Activated CD4-positive, alpha-beta T cell treated with anti-CD3 and anti-CD28 coated beads, Interleukin-2, amount 10 ng/mL, durations not matched to agents 24 days and 14 days (primary cell): ENCODE measurements at regions not wholly inside any gene's neighbourhood (a gene's known extent, or its start where the extent isn't known, plus 50 kb on each side); places are given as distances from the start of the nearest gene placed in this dataset.
A peak's percentile ranks its signal among the peaks of the same experiment; 100 is the strongest.

Experiments used
- DNase-seq: peaks from one replicate; pipeline ENCODE4 v3.0.0; 2022
- H3K27ac Mint-ChIP-seq: one replicate; pipeline ENCODE4 v1.8.0; 2022; ENCODE audit warnings: mild to moderate bottlenecking, mixed read lengths
- H3K27me3 Mint-ChIP-seq: one replicate; pipeline ENCODE4 v1.8.0; 2022; ENCODE audit warnings: mixed read lengths
- H3K36me3 Mint-ChIP-seq: one replicate; pipeline ENCODE4 v1.8.0; 2022; ENCODE audit warnings: low read depth, mild to moderate bottlenecking, mixed read lengths
- H3K4me1 Mint-ChIP-seq: one replicate; pipeline ENCODE4 v1.8.0; 2021; ENCODE audit warnings: mixed read lengths
- H3K4me3 Mint-ChIP-seq: one replicate; pipeline ENCODE4 v1.8.0; 2022; ENCODE audit warnings: mild to moderate bottlenecking, moderate library complexity, mixed read lengths
- H3K9me3 Mint-ChIP-seq: one replicate; pipeline ENCODE4 v1.8.0; 2021; ENCODE audit warnings: mixed read lengths
- intact Hi-C: fragments of 100-400 bp; cut with micrococcal nuclease; formaldehyde crosslinking; loops from one replicate; pipeline ENCODE4 v1.15.1; 2023

DNA sequence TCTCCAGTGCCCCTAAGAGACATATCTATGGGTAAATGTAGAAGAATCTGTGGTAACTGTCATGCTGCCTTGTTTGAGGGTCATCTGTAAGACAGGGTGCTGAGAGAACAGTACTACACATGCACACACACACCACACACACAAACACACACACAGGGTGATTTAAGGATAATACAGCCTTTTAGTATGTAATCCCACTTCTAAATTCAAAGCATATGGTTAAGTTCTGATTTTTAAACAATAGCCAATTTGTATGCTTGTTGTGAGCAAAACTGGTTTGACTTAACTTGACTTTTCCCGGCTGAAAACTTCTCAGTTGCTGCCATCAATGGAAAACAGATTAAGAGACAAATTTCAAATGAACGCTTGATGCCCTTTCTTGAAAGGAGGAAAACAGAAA lies 241.8 kb downstream of the ADGRG6 start:
- H3K36me3 Mint-ChIP-seq: no peaks in the 10 kb centered on the region
- no peak overlapping the region for H3K4me3 Mint-ChIP-seq
- H3K9me3 Mint-ChIP-seq: peaks cover 5% of the 10 kb centered on the region
- no peaks in the 10 kb centered on the region for H3K27me3 Mint-ChIP-seq
- H3K27ac Mint-ChIP-seq: no peak overlapping the region
- peaks cover 13% of the 10 kb centered on the region for H3K4me1 Mint-ChIP-seq
- intact Hi-C loops: no loop called here
- no peak for DNase-seq

DNA sequence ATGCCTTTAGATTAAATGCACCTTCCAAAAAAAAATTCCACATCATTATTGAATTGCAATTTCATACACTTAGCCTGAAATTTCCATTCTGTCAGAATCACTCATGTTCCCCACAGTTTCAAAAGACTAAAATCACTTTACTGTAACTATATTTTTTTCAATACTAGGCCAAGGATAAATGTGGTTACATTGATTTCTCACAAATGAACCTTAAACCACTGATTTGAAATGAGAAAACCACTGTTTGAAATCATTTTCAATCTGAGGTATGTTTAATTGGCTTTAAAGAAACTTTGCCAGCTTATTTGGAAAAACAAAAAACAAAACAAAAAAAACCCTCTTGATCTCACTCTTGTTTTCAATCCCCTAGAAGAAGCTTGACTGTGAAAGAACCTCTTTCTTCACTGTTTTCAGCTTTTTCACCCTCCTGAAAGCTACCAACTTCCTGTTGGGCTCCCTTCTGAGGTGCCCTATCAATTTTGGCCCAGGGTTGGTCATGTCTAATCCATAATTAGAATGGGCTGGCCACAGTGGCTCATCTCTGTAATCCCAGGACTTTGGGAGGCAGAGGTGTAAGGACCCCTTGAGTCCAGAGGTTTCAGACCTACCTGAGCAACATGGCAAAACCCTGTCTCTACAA lies 242.5 kb downstream of the ADGRG6 start:
- no peak for DNase-seq
- peak overlapping the region; percentile 14 for H3K27ac Mint-ChIP-seq
- H3K4me3 Mint-ChIP-seq: no peak overlapping the region
- H3K4me1 Mint-ChIP-seq: peaks cover 19% of the 10 kb centered on the region
- intact Hi-C loops: no loop called here
- H3K27me3 Mint-ChIP-seq: no peaks in the 10 kb centered on the region
- peaks cover 5% of the 10 kb centered on the region for H3K9me3 Mint-ChIP-seq
- H3K36me3 Mint-ChIP-seq: no peaks in the 10 kb centered on the region

DNA sequence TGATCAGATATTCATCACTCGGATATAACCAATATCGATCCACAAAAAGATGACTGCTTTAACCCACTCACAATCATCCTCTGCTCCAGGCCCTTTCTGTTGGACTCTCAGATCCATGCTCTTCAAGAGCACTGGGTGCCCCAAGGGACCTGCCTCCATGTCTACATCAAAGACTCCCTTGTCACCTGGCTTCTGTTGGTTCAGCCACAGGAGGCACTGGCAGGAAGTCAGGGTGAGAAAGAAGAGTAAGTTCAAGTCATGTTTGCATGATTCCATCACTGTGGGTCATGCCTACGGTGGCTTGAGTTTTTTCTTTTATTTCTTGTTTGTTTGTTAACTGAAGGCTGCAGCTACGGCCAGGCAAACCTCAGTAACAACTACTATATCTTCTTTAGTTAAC lies 243.3 kb downstream of the ADGRG6 start:
- DNase-seq: no peak
- H3K27me3 Mint-ChIP-seq: no peaks in the 10 kb centered on the region
- peaks cover 20% of the 10 kb centered on the region for H3K4me1 Mint-ChIP-seq
- intact Hi-C loops: no loop called here
- H3K36me3 Mint-ChIP-seq: no peaks in the 10 kb centered on the region
- peaks cover 5% of the 10 kb centered on the region for H3K9me3 Mint-ChIP-seq
- H3K4me3 Mint-ChIP-seq: no peak overlapping the region
- no peak overlapping the region for H3K27ac Mint-ChIP-seq

DNA sequence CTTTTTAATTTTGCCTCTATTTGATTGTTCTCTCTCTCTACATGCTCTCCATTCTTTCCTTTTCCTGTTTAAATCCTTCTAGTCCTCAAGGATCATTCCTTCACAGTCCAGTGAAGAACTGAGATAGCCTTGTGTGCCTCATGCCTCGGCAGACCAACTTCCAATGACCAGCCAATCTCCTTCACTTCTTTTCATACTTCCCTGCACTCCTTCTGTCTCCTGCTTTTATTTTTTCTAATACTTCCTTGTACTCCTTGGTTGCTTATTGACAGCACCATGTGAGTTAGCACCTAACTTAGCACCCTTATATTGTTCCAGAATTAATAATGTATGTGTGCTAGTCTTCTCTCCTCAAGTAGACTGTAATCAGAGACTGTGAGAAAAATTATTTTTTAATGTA lies 246.8 kb downstream of the ADGRG6 start:
- Mint-ChIP-seq H3K36me3 (no peaks in the 10 kb centered on the region), H3K4me1 (peaks cover 27% of the 10 kb centered on the region), H3K27me3 (no peaks in the 10 kb centered on the region), H3K4me3 (no peak overlapping the region), H3K27ac (no peak overlapping the region), H3K9me3 (peaks cover 5% of the 10 kb centered on the region)
- intact Hi-C loops: loop anchor here (2.0 kb wide), 1 partner anchor 20 kb away; no protein-coding TSS in a partner anchor
- no peak for DNase-seq

DNA sequence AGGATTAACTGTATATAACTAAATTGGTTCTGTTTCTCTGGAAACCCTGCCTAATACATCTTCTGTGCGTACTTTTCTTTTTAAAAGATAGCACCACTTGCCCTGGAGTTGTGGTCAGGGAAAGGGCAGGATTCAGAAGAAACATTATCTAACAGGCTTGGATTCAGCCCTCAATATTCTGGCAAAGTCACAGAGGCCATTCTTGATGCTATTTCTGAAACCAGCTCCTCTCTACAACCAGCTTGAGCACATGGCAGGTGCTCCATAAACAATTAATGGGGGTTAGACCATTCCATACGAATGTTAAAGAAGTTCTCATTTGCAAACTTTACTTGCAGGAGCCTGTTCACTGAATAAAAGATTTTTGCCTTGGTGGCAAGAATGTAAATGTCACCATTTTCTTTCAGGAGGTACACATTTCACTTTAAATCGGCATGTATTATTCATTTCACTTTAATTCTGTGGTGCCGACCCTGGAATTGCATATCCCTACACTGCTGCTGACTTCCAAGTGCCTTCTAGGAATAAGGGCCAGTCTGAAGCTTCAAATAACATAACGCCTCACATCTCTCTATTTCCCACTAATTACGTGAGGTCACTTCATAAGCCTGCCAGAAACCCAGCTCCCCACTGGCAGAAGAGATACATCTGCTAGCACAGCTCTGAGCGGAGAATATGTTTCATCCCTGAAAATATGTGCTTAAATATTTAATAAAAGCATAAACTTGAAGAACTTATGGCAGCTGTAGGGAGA lies 248.7 kb downstream of the ADGRG6 start:
- Mint-ChIP-seq H3K27me3 (no peaks in the 10 kb centered on the region), H3K4me3 (no peak overlapping the region), H3K36me3 (no peaks in the 10 kb centered on the region), H3K27ac (no peak overlapping the region), H3K9me3 (peaks cover 5% of the 10 kb centered on the region), H3K4me1 (peaks cover 19% of the 10 kb centered on the region)
- intact Hi-C loops: no loop called here
- no peak for DNase-seq

DNA sequence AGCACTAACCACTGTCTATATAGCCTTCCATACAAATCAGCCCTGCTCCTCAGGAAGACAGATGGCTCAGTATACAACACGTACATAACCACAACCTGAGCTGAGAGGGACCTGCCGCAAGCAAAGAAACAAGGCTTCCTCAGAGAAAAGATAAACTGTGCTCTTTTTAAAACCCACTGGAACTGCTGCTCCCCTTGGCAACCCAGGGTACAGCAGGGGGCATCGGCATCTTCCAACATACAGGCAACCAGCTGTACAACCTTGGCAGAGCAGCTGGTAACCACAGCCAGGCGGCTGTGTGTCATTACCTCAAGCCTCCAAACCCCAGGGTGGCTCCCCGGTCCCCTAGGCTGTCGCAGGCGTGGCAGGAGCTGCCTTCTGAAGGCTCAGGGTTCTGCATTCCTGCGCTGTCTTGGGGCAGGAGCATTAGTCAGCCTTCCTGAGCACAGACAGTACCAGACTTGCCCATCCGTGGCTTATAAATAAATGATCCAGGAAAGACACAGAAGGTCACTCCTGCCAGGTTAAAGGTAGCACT lies 249.5 kb downstream of the ADGRG6 start:
- Mint-ChIP-seq H3K27me3 (no peaks in the 10 kb centered on the region), H3K4me1 (peaks cover 19% of the 10 kb centered on the region), H3K9me3 (peaks cover 5% of the 10 kb centered on the region), H3K4me3 (peak overlapping the region; percentile 38), H3K27ac (no peak overlapping the region), H3K36me3 (no peaks in the 10 kb centered on the region)
- DNase-seq: peak; percentile 74
- intact Hi-C loops: no loop called here

DNA sequence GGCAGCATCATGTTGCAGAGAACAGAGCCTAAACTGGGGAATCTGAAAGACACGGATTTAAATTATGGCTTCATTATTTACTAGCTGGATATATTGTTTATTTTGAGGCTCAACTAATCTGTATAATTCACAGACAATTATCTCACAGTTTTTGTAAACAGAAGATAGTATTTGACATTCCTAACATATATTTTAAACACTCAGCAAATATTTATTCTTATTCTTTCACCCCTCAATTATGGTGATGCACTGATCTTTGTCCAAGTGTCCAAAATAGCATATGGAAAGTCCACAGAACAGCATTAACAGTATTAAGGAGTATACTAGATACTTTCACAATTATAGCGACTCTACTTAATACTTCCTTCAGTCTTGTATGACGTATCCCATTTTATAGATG lies 257.0 kb downstream of the ADGRG6 start:
- H3K27me3 Mint-ChIP-seq: no peaks in the 10 kb centered on the region
- H3K9me3 Mint-ChIP-seq: peaks cover 11% of the 10 kb centered on the region
- no peak overlapping the region for H3K27ac Mint-ChIP-seq

DNA sequence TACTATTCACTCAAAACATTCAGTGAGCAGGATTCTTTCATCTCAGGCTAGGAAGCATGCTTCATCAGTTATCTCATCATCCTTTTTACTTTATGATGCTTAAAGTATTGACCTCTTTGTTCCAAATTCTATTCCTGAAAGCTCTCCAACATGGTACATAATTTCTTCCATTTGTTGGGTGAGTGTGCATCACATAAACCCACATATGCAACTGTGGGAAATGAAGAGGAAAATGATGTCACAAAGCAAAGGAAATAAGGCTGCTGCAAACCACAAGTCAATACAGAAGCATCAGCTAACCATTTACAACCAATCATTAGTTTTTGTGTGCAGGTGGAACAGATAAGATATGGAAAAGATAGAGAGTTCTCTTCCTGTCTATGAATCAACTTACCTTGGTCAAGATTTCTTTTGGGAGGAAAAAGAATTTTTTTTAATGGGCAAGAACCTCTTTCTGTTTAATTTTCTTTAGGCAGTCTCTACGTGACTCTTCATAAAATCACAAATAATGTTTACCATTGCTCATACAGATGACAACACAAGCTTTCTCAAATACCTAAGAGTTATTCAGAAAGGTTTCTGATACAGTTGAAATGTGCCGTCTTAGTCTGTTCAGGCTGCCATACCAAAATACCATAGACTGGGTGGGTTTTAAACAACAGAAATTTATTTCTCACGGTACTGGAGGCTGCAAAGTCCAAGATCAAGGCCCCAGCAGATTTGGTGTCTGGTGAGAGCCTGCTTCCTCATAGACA lies 259.9 kb downstream of the ADGRG6 start:
- intact Hi-C loops: no loop called here
- H3K9me3 Mint-ChIP-seq: peaks cover 8% of the 10 kb centered on the region
- peaks cover 15% of the 10 kb centered on the region for H3K4me1 Mint-ChIP-seq
- H3K4me3 Mint-ChIP-seq: peak overlapping the region; percentile 5
- H3K27me3 Mint-ChIP-seq: no peaks in the 10 kb centered on the region
- H3K36me3 Mint-ChIP-seq: no peaks in the 10 kb centered on the region
- no peak for DNase-seq
- H3K27ac Mint-ChIP-seq: peak overlapping the region; percentile 21

More for the DNA sequence above, 257.0 kb downstream of the ADGRG6 start:
- DNase-seq: no peak
- peaks cover 12% of the 10 kb centered on the region for H3K4me1 Mint-ChIP-seq
- no peaks in the 10 kb centered on the region for H3K36me3 Mint-ChIP-seq
- intact Hi-C loops: no loop called here
- no peak overlapping the region for H3K4me3 Mint-ChIP-seq

DNA sequence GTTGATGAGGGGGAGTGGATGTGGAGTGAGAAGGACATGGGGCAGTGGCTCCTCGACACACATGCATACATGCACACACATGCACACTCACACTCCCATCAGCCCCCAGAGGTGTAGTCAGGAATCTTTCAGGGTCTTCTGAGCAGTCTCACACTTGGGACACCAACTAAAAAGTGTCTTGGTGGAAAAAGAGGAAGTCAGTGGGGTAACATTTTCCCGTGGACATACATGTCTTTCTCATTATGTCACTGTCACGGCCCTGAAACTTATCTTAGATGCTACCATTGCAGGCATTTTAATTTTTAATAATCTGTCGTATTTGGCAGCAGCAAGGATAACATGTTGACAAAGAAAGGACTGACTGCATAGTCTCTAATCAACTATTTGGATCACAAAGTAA lies 261.1 kb downstream of the ADGRG6 start:
- Mint-ChIP-seq H3K4me3 (no peak overlapping the region), H3K27ac (no peak overlapping the region), H3K36me3 (no peaks in the 10 kb centered on the region), H3K9me3 (peaks cover 8% of the 10 kb centered on the region), H3K27me3 (no peaks in the 10 kb centered on the region), H3K4me1 (peaks cover 17% of the 10 kb centered on the region)
- intact Hi-C loops: no loop called here
- DNase-seq: no peak

DNA sequence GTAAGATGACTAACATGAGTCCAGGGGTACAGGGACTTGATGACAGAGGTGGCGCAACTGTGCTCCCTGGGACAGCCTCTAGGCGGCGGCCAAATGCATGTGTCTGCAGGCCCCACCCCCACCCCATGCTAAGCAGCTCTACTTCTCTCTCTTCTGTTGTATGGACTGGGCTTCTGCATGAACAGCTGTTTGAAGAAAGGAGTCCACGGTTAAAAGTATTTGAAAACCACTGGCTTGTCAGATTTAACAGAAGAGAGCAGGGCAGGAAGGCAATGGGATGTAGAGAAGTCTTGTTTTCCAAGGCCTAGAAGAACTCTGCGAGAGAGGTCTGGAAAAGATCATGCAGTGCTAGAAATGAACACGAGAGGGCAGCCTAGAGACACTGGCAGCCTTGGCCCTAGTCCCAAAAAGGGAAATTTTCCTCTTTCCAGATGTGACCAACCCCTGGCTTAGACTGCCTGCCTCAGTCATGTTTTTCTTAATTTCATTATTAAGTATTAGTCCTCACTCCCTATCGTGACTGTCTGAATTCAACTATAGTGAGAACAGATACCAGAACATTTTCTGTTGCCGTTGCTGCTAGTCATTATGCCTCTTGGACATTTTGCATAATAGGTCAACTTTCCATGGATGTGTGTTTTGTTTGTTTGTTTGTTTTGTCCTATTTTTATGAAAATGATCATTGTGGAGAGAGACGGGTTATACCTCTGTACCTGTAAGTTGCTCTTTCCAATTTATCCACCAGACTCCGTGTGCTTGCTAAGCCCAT lies 265.0 kb downstream of the ADGRG6 start:
- H3K4me3 Mint-ChIP-seq: no peak overlapping the region
- peaks cover 32% of the 10 kb centered on the region for H3K4me1 Mint-ChIP-seq
- intact Hi-C loops: loop anchor here (2.0 to 5.0 kb wide), 6 partner anchors 120 to 875 kb away; no protein-coding TSS in a partner anchor
- no peaks in the 10 kb centered on the region for H3K9me3 Mint-ChIP-seq
- H3K27me3 Mint-ChIP-seq: no peaks in the 10 kb centered on the region
- no peaks in the 10 kb centered on the region for H3K36me3 Mint-ChIP-seq
- peak; percentile 89 for DNase-seq
- H3K27ac Mint-ChIP-seq: no peak overlapping the region

DNA sequence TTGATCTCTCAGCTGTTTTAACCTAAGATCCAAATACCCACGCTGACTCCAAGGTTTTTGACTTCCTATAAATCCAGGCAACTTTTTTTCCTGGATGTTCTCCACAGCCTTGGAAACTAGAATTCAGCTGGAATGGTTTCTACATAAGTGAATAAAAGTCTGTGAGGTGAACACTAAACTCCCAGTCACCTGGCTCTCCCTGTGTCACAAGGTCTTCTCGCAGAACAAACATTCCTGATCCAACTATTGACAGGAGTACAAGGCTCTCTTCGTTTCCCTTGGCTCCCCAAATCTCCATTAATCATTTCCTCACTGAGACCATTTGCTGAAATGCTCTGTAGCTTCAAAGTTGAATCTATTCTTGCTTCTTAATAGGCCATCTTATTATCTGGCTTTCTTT lies 265.7 kb downstream of the ADGRG6 start:
- Mint-ChIP-seq H3K4me1 (peaks cover 29% of the 10 kb centered on the region), H3K27ac (no peak overlapping the region), H3K27me3 (no peaks in the 10 kb centered on the region), H3K36me3 (no peaks in the 10 kb centered on the region), H3K4me3 (no peak overlapping the region), H3K9me3 (no peaks in the 10 kb centered on the region)
- intact Hi-C loops: loop anchor here (2.0 to 5.0 kb wide), 6 partner anchors 120 to 875 kb away; no protein-coding TSS in a partner anchor
- DNase-seq: no peak

DNA sequence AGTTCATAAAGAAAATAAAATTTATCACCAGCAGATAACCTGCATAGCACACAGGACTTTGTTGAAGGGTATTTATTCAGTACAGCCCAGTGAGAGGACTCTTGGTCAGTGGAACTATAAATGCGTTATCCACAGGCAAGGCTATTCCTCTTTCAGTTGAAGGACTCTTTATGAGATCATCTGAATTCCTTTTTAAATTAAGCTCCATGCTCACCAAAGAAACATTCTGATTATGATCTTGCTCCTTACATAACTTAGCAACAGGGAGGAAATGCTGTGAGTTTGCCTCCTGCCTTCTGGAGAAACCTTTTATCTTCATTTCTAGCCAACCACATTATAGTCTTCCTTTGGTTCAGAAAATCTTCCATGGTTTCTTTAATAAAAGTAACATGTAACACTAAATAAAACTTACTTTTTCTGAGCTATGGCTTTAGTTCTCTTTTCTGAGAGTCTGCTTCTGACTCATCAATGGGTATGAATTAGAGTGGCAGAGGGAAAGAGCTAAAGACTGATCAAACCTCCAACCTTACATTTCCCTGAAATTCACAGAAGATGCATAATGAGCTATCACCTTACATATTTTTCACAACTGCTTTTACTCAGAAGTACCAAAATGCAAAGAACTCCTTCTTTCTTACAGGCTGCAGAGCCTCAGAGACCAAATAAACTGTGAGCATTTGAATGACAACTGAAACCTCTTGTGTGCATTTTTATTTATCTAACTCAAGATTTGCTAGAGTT lies 267.2 kb downstream of the ADGRG6 start:
- H3K4me1 Mint-ChIP-seq: peaks cover 29% of the 10 kb centered on the region
- H3K27me3 Mint-ChIP-seq: no peaks in the 10 kb centered on the region
- H3K9me3 Mint-ChIP-seq: peaks cover 11% of the 10 kb centered on the region
- peak overlapping the region; percentile 2 for H3K4me3 Mint-ChIP-seq
- peak overlapping the region; percentile 36 for H3K27ac Mint-ChIP-seq
- no peak for DNase-seq
- no peaks in the 10 kb centered on the region for H3K36me3 Mint-ChIP-seq
- intact Hi-C loops: loop anchor here (2.0 to 5.0 kb wide), 8 partner anchors 20 to 873 kb away; no protein-coding TSS in a partner anchor

DNA sequence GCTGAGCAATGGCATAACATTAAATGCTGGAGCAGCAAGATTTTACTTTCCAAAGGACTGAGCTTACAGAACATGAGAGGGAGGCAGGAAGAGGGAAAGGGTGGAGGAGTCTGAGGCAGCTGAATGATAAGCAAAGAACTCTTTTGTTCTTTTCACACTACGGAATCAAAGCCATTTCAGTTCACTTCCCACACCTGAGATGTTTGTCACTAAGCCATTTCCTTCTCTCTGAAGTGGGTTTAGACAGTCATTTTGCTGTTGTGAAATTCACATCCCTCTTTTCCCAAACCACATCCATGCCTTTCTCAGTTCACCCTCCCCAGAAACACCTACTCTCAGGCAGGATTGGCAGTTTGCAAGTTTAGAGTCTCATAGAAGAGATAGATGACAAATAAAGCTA lies 267.9 kb downstream of the ADGRG6 start:
- intact Hi-C loops: loop anchor here (2.0 to 5.0 kb wide), 8 partner anchors 21 to 873 kb away; no protein-coding TSS in a partner anchor
- Mint-ChIP-seq H3K36me3 (no peaks in the 10 kb centered on the region), H3K4me1 (peaks cover 29% of the 10 kb centered on the region), H3K4me3 (peak overlapping the region; percentile 10), H3K9me3 (peaks cover 16% of the 10 kb centered on the region), H3K27ac (peak overlapping the region; percentile 36), H3K27me3 (no peaks in the 10 kb centered on the region)
- DNase-seq: peak; percentile 69
